Smooth muscle cell (in vitro differentiated cells): ENCODE measurements at regions not wholly inside any gene's neighbourhood (a gene's known extent, or its start where the extent isn't known, plus 50 kb on each side); places are given as distances from the start of the nearest gene placed in this dataset.

Experiments
- DNase-seq: peaks from one replicate; lab custom pipeline; 2025; ENCODE audit not compliant: unreplicated experiment; lab: John Stamatoyannopoulos, UW
- H2AFZ ChIP-seq: fragments of 200-600 bp; sonication (generic); 2 replicates; pipeline ENCODE4 v1.6.0; 2016; ENCODE audit warnings: antibody characterized with exemption, low read depth, mild to moderate bottlenecking
- H3F3A ChIP-seq: fragments of 200-600 bp; sonication (generic); 2 replicates; pipeline ENCODE4 v1.6.0; 2017; ENCODE audit warnings: antibody characterized with exemption, low read depth
- H3K27ac ChIP-seq: fragments of 200-600 bp; sonication (generic); 2 replicates; pipeline ENCODE4 v1.5.1; 2016; ENCODE audit warnings: low read depth, mild to moderate bottlenecking
- H3K27me3 ChIP-seq: fragments of 200-600 bp; sonication (generic); 2 replicates; pipeline ENCODE4 v1.6.1; 2016; ENCODE audit warnings: low read depth, mild to moderate bottlenecking
- H3K36me3 ChIP-seq: fragments of 200-600 bp; sonication (generic); 2 replicates; pipeline ENCODE4 v1.5.1; 2016; ENCODE audit warnings: low read depth
- H3K4me1 ChIP-seq: fragments of 200-600 bp; sonication (generic); 2 replicates; pipeline ENCODE4 v1.5.1; 2016; ENCODE audit warnings: low read depth
- H3K4me2 ChIP-seq: fragments of 200-600 bp; sonication (generic); 2 replicates; pipeline ENCODE4 v1.6.0; 2016; ENCODE audit warnings: mild to moderate bottlenecking
- H3K4me3 ChIP-seq: fragments of 200-600 bp; sonication (generic); 2 replicates; pipeline ENCODE4 v1.5.1; 2016; ENCODE audit warnings: mild to moderate bottlenecking
- H3K79me2 ChIP-seq: fragments of 200-600 bp; sonication (generic); 2 replicates; pipeline ENCODE4 v1.6.0; 2016; ENCODE audit warnings: low read depth, mild to moderate bottlenecking
- H3K9ac ChIP-seq: fragments of 200-600 bp; sonication (generic); 2 replicates; pipeline ENCODE4 v1.6.0; 2016; ENCODE audit warnings: low read depth
- H3K9me3 ChIP-seq: fragments of 200-600 bp; sonication (generic); replicated peaks from 2 replicates; pipeline ENCODE4 v1.5.1; 2016; ENCODE audit warnings: low read depth
- H4K20me1 ChIP-seq: fragments of 200-600 bp; sonication (generic); 2 replicates; pipeline ENCODE4 v1.6.0; 2016; ENCODE audit warnings: low read depth
- WGBS: methylation state at CpG from one replicate; pipeline ENCODE4 v1.1.7; 2016; ENCODE audit warnings: low lambda C conversion rate; 5-methylcytosine and 5-hydroxymethylcytosine counted together
- TF ChIP-seq, protein P1 (sequence below): fragments of 200-600 bp; sonication (generic); IDR thresholded peaks from 2 replicates; pipeline ENCODE4 v1.5.1; 2017; ENCODE audit warnings: borderline replicate concordance, mild to moderate bottlenecking, antibody characterized with exemption; ENCODE audit not compliant: insufficient read depth, poor library complexity, severe bottlenecking

DNA sequence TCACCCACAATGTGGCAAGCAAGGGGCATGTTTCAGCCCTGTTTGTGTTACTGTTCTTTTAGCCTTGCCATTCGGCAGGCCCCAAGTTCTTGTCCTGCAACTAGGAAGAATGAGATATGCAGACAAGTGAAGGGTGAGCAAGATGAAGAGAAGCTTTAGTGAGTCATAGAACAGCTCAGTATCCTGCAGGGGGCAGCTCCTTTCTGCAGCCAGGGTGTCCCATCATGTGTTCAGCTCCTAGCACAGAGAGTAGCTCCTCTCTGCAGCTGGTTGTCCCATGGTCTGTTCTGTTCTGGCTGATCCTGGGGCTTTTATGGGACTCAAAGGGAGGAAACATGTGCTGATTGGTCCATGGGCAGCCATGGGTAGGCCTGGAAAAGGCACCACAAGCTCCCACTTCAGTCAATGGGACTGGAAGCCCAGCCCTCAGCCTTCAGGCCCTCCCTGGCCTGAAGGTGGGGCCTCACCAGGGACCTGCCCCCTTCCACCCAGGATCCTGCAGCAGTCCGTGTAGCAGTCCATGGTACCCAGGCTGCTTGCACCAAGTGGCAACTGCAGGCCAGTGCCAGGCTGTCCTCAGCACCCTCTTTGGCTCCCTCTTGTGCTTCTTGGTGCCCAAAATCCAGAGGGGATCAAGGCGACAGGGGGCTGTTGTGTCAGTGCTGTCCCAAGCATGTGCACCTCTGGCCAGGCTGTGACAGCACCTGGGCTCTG is 326.4 kb downstream of the NR4A2 start:
- Histone ChIP-seq H3K36me3 (no peaks in the 10 kb centered on the region), H3K27me3 (no peaks in the 10 kb centered on the region), H3K79me2 (no peaks in the 10 kb centered on the region), H3K9me3 (no peaks in the 10 kb centered on the region), H3F3A (no peaks in the 10 kb centered on the region), H3K4me1 (peaks cover 4% of the 10 kb centered on the region), H3K27ac (no peak overlapping the region), H2AFZ (no peak overlapping the region), H4K20me1 (no peaks in the 10 kb centered on the region), H3K4me2 (no peak overlapping the region), H3K4me3 (no peak overlapping the region), H3K9ac (no peak overlapping the region)
- TF ChIP-seq, protein P1, sequence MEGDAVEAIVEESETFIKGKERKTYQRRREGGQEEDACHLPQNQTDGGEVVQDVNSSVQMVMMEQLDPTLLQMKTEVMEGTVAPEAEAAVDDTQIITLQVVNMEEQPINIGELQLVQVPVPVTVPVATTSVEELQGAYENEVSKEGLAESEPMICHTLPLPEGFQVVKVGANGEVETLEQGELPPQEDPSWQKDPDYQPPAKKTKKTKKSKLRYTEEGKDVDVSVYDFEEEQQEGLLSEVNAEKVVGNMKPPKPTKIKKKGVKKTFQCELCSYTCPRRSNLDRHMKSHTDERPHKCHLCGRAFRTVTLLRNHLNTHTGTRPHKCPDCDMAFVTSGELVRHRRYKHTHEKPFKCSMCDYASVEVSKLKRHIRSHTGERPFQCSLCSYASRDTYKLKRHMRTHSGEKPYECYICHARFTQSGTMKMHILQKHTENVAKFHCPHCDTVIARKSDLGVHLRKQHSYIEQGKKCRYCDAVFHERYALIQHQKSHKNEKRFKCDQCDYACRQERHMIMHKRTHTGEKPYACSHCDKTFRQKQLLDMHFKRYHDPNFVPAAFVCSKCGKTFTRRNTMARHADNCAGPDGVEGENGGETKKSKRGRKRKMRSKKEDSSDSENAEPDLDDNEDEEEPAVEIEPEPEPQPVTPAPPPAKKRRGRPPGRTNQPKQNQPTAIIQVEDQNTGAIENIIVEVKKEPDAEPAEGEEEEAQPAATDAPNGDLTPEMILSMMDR: no peak
- no peak for DNase-seq
- 89% methylated on average over 3 of the region's 3 CpGs for WGBS

DNA sequence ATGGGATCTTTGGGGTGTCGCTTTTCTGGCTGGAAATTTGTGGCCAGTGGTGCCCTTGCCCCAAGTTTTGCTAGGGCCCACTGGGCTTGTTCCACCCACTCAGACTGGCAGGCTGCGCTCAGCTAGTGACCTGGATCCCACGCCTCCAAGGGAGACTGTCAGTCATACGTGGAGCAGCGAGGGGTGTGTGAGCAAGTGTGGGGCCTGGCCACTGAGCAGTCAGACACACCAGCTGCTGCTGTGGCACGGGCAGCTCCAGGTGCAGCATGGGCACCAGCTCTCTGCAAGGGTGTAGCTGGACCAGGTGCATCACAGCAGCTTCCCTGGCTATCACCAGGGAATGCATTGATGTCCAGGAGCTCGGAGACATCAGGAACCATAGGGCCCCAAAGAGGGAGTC is 327.0 kb downstream of the NR4A2 start:
- DNase-seq: no peak
- no peaks in the 10 kb centered on the region for H3K9me3 ChIP-seq
- no peaks in the 10 kb centered on the region for H3K79me2 ChIP-seq
- H3K27ac ChIP-seq: no peak overlapping the region
- no peaks in the 10 kb centered on the region for H3F3A ChIP-seq
- H2AFZ ChIP-seq: no peak overlapping the region
- H3K4me2 ChIP-seq: no peak overlapping the region
- no peak overlapping the region for H3K9ac ChIP-seq
- no peaks in the 10 kb centered on the region for H3K27me3 ChIP-seq
- H3K4me3 ChIP-seq: no peak overlapping the region
- no peaks in the 10 kb centered on the region for H3K36me3 ChIP-seq
- peaks cover 4% of the 10 kb centered on the region for H3K4me1 ChIP-seq
- 92% methylated on average over 7 of the region's 7 CpGs for WGBS
- TF ChIP-seq, protein P1: no peak
- no peaks in the 10 kb centered on the region for H4K20me1 ChIP-seq

DNA sequence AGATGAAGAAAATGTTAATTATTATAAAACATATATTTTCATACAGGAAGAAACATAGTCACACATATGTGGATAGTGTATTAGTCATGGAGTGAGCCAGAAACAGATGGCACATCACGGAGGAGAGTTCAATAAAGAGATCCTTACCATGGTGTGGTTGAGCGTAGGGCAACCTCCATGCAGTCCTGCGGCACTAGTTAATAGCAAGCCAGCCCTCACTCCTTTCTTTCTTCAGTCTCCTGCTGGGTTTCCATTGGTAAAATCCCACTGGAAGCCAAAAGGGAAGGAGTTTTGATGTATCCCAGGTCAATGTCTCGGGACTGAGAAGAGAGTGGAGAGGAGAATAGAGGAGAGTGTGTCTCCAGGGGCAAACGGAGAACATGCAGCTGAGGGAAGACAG is 328.1 kb downstream of the NR4A2 start:
- 89% methylated on average over 5 of the region's 5 CpGs for WGBS
- Histone ChIP-seq H2AFZ (no peak overlapping the region), H3K79me2 (no peaks in the 10 kb centered on the region), H3K36me3 (no peaks in the 10 kb centered on the region), H3K27ac (no peak overlapping the region), H3K4me2 (no peak overlapping the region), H3F3A (no peaks in the 10 kb centered on the region), H3K27me3 (no peaks in the 10 kb centered on the region), H4K20me1 (no peaks in the 10 kb centered on the region), H3K9me3 (no peaks in the 10 kb centered on the region), H3K4me1 (peaks cover 4% of the 10 kb centered on the region), H3K4me3 (no peak overlapping the region), H3K9ac (no peak overlapping the region)
- no peak for DNase-seq
- TF ChIP-seq, protein P1: no peak

DNA sequence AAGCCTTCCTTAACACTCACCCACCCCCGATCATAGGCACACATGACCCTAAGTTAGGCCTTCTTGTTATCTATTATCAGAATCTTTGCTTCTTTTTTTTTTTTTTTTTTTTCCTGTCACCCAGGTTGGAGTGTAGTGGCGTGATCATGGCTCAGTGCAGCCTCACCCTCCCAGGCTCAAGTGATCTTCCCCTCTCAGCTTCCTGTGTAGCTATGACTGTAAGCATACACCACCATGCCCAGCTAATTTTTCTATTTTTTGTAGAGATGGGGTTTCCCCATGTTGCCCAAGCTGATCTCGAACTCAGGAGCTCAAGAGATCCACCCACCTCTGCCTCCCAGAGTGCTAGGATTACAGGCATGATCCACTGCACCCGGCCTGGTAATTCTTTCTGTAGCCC is 328.7 kb downstream of the NR4A2 start:
- Histone ChIP-seq H3K9ac (no peak overlapping the region), H3K27me3 (no peaks in the 10 kb centered on the region), H2AFZ (no peak overlapping the region), H3K27ac (no peak overlapping the region), H3K79me2 (no peaks in the 10 kb centered on the region), H4K20me1 (no peaks in the 10 kb centered on the region), H3K4me3 (no peak overlapping the region), H3F3A (no peaks in the 10 kb centered on the region), H3K9me3 (no peaks in the 10 kb centered on the region), H3K36me3 (no peaks in the 10 kb centered on the region), H3K4me2 (no peak overlapping the region), H3K4me1 (peaks cover 4% of the 10 kb centered on the region)
- no peak for DNase-seq
- 89% methylated on average over 4 of the region's 4 CpGs for WGBS
- TF ChIP-seq, protein P1: no peak
